ENCODE measurements at regions not wholly inside any gene's neighbourhood (a gene's known extent, or its start where the extent isn't known, plus 50 kb on each side); places are given as distances from the start of the nearest gene placed in this dataset.

- DNase-seq (ENCODE audit: low spot score) (no peak), FAIRE-seq (no peak)
Observed at GRCh38 chr14:94717808-94718207, 52.1 kb downstream of the GSC start.

- FAIRE-seq (no peak), DNase-seq (ENCODE audit: low spot score) (no peak)
Observed at GRCh38 chr14:94716976-94717375, 52.9 kb downstream of the GSC start.

- DNase-seq (ENCODE audit: low spot score) (no peak), FAIRE-seq (no peak)
Observed at GRCh38 chr14:94713115-94713514, 56.8 kb downstream of the GSC start.

- FAIRE-seq (no peak), DNase-seq (ENCODE audit: low spot score) (no peak)
Observed at GRCh38 chr14:94710731-94711130, 59.2 kb downstream of the GSC start.

- no peak for FAIRE-seq
Observed at GRCh38 chr14:94707494-94707893, 62.4 kb downstream of the GSC start.

DNA sequence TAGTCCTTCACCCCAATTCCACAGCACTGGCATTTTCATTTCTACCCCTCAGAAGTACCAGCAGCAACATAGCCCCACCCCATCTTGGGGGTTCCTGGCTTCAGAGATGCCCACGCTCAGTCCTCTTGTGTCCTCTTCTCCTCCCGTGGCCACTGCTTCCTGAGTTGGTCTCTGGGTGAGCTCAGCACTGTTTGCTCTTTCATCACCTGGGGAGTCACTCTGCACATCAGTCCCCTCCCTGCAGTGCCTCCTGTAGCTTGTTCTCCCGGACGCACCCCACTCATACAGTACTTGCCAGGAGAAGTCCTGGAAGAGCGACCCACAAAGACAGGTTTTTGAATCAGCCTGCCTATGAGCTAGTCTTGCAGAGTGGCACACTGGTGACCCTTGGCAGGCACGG is 63.8 kb downstream of the GSC start:
- DNase-seq (ENCODE audit: low spot score) (no peak), FAIRE-seq (no peak)

More at GRCh38 chr14:94707494-94707893, 62.4 kb downstream of the GSC start:
- DNase-seq (ENCODE audit: low spot score) = no peak

DNA sequence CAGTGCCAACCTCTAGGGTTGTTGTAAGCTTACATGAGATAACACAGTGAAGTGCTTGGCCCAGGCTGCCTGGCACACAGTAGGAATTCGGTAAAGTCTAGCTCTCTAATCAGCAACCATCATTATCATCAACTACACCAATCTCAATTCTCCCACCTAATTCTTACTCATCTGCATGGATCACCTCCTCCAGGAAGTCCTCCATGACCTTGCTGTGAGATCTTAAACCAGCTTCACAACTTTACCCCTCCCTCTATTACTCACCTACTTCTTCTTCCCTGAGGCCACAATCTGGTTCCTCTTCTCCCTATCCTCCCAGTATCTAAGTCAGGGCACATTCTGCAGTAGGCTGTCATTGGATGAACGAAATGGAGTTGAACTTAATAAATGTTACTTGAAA is 67.3 kb downstream of the GSC start:
- FAIRE-seq = no peak
- DNase-seq (ENCODE audit: low spot score) = no peak

GRCh38 chr14:94701861-94702370 is 68.0 kb downstream of the GSC start:
- DNase-seq (ENCODE audit: low spot score) = no peak
- FAIRE-seq = no peak

- DNase-seq (ENCODE audit: low spot score) (no peak), FAIRE-seq (no peak)
Observed at GRCh38 chr14:94700336-94700735, 69.6 kb downstream of the GSC start.

- no peak for FAIRE-seq
Observed at GRCh38 chr14:94699831-94700230, 70.1 kb downstream of the GSC start.

GRCh38 chr14:94697773-94698556 is 71.9 kb downstream of the GSC start:
- no peak for FAIRE-seq
- no peak for DNase-seq (ENCODE audit: low spot score)

More at GRCh38 chr14:94699831-94700230, 70.1 kb downstream of the GSC start:
- no peak for DNase-seq (ENCODE audit: low spot score)

GRCh38 chr14:94696518-94696917 is 73.4 kb downstream of the GSC start:
- DNase-seq (ENCODE audit: low spot score) (no peak), FAIRE-seq (no peak)

DNA sequence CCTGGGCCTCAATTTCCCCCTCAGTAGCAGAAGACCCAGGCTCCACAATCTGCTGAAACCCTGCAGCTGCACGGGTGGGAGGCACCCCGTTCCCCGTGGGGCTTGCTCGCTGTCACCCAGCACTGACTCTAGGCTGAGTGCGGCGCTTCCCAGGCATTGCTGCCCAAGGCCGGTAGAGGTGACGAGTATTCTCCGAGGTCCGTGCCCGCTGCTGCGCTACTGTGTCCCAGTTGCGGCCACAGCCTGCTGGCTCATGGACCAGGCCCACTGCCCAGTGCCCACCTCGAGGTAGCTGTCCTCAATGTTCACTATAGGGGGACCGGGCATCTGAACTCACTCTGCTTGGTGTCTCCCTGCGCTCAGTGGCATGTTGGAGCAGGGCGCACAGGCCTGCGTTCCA is 74.7 kb downstream of the GSC start:
- FAIRE-seq = no peak
- DNase-seq (ENCODE audit: low spot score) = no peak

- FAIRE-seq (no peak), DNase-seq (ENCODE audit: low spot score) (peak; percentile 25)
Observed at GRCh38 chr14:94691660-94692034, 78.3 kb downstream of the GSC start.

GRCh38 chr14:94690896-94691659 is 78.8 kb downstream of the GSC start:
- FAIRE-seq (no peak), DNase-seq (ENCODE audit: low spot score) (no peak)

GRCh38 chr14:94690486-94690885 is 78.3 kb downstream of the SERPINA3 start:
- FAIRE-seq (no peak), DNase-seq (ENCODE audit: low spot score) (no peak)

DNA sequence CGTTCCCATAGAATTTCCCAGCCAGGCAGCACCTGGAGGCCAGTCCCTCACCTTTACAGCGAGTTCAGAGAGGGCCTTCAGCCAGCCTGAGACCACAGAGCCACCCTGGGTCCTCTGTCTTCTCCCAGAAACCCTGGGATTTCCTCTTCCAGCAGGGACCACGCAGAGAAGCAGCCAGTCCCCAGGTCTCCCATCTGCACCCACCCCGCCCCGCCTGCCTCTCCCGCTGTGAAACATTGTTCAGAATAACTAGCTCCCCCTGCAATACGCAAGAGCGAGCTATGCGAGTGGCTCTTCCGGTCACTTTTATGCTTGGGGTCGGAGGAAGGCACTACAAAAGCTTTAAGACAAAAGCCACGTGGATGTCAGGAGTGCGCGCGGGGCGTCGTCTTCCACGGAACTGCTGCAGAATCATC is 77.8 kb downstream of the SERPINA3 start:
- no peak for FAIRE-seq

GRCh38 chr14:94689218-94689984 is 77.2 kb downstream of the SERPINA3 start:
- no peak for DNase-seq (ENCODE audit: low spot score)

More for the DNA sequence above, 77.8 kb downstream of the SERPINA3 start:
- DNase-seq (ENCODE audit: low spot score) = no peak

GRCh38 chr14:94686511-94687160 is 74.4 kb downstream of the SERPINA3 start:
- DNase-seq (ENCODE audit: low spot score) (no peak), FAIRE-seq (no peak)

More at GRCh38 chr14:94689218-94689984, 77.2 kb downstream of the SERPINA3 start:
- FAIRE-seq = no peak

DNA sequence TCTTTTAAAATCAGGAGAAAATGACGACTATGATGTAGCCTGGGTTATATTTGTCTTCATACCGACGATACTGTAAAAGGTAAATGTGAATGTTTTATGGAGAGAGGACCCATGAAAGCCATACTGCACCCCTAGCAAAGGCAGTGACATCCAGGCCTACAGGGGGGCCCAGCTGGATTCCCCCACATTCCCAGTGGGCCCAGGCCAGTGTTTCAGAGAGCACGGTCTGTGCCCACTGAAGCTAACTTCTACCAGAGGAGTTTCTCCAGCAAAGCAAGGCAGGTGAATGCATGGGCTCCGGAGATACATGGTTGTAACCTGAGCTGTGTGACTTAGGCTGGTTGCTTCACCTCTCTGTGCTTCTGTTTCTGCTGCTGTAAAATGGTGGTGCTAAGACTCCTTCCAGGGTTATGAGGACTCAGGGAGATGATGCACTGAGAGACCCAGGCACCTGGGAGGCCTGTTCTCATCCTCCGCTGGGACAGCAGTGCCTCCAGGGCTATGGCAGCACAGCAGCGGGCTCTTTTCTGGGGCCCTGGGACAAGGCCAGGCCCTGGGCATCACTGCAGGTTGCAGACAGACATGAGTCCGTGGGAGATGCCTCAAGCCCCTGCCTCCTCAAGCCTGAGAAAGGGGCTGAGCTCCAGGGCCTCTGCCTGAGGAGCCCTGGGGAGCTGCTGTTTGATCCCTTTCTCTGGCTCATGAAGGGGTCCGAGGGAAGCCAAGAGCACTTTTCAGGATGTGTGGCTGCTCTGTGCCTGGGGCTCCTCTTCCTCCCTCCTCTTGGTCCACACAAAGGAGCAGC is 73.7 kb downstream of the SERPINA3 start:
- FAIRE-seq (no peak), DNase-seq (ENCODE audit: low spot score) (no peak)

All from RCC 7860 (cell line).